GM23338 (cell line): ENCODE measurements at regions not wholly inside any gene's neighbourhood (a gene's known extent, or its start where the extent isn't known, plus 50 kb on each side); places are given as distances from the start of the nearest gene placed in this dataset.

Experiments
- ATAC-seq: fragments of 200-7000 bp; cut with Tn5 transposase; 3 replicates; pipeline ENCODE4 v1.9.1; 2020
- DNase-seq: peaks from one replicate; pipeline ENCODE4 v3.0.0-alpha.2; 2015; ENCODE audit warnings: low spot score
- H2AFZ ChIP-seq: fragments of 200-600 bp; sonication (generic); 2 replicates; pipeline ENCODE4 v1.8.0; 2016; ENCODE audit warnings: antibody characterized with exemption, mild to moderate bottlenecking, moderate library complexity
- H3F3A ChIP-seq: fragments of 200-600 bp; sonication (generic); replicated peaks from 2 replicates; pipeline ENCODE4 v1.8.0; 2017; ENCODE audit warnings: antibody characterized with exemption, mixed run types, low read depth
- H3K27ac ChIP-seq: fragments of 200-600 bp; sonication (generic); 2 replicates; pipeline ENCODE4 v1.6.1; 2016; ENCODE audit warnings: low read depth
- H3K27me3 ChIP-seq: fragments of 200-600 bp; sonication (generic); 2 replicates; pipeline ENCODE4 v1.8.0; 2016; ENCODE audit warnings: mild to moderate bottlenecking, mixed run types, moderate library complexity; ENCODE audit not compliant: insufficient read depth
- H3K36me3 ChIP-seq: fragments of 200-600 bp; sonication (generic); 2 replicates; pipeline ENCODE4 v1.8.0; 2016; ENCODE audit warnings: mild to moderate bottlenecking; ENCODE audit not compliant: insufficient read depth
- H3K4me1 ChIP-seq: fragments of 200-600 bp; sonication (generic); 2 replicates; pipeline ENCODE4 v1.8.0; 2016; ENCODE audit warnings: mild to moderate bottlenecking, moderate library complexity; ENCODE audit not compliant: insufficient read depth
- H3K4me2 ChIP-seq: fragments of 200-600 bp; sonication (generic); 2 replicates; pipeline ENCODE4 v1.7.1; 2017; ENCODE audit warnings: mixed run types
- H3K4me3 ChIP-seq: fragments of 200-600 bp; sonication (generic); 2 replicates; pipeline ENCODE4 v1.6.1; 2016; ENCODE audit warnings: mixed run types
- H3K79me2 ChIP-seq: fragments of 200-600 bp; sonication (generic); replicated peaks from 2 replicates; pipeline ENCODE4 v1.8.0; 2017; ENCODE audit warnings: mild to moderate bottlenecking; ENCODE audit not compliant: insufficient read depth
- H3K9me2 ChIP-seq: fragments of 200-600 bp; sonication (generic); 2 replicates; pipeline ENCODE4 v1.8.0; 2017; ENCODE audit not compliant: insufficient read depth
- H4K20me1 ChIP-seq: fragments of 200-600 bp; sonication (generic); replicated peaks from 2 replicates; pipeline ENCODE4 v1.8.0; 2017; ENCODE audit warnings: mild to moderate bottlenecking; ENCODE audit not compliant: insufficient read depth
- H3K27ac Mint-ChIP-seq: 2 replicates; pipeline ENCODE4 v1.8.0; 2020; ENCODE audit warnings: inconsistent platforms, mild to moderate bottlenecking, moderate library complexity, mixed read lengths
- H3K27me3 Mint-ChIP-seq: 3 replicates; pipeline ENCODE4 v1.8.0; 2022; ENCODE audit warnings: low read depth, mild to moderate bottlenecking, moderate library complexity, mixed read lengths, inconsistent platforms; ENCODE audit not compliant: insufficient read depth, poor library complexity
- H3K36me3 Mint-ChIP-seq: 3 replicates; pipeline ENCODE4 v1.8.0; 2021; ENCODE audit warnings: low read depth, mild to moderate bottlenecking, inconsistent platforms, moderate library complexity, mixed read lengths
- H3K4me1 Mint-ChIP-seq: 3 replicates; pipeline ENCODE4 v1.8.0; 2020; ENCODE audit warnings: mild to moderate bottlenecking, inconsistent platforms, mixed read lengths
- H3K4me3 Mint-ChIP-seq: 3 replicates; pipeline ENCODE4 v1.8.0; 2021; ENCODE audit warnings: moderate library complexity, mild to moderate bottlenecking, inconsistent platforms, mixed read lengths
- H3K9me3 Mint-ChIP-seq: 3 replicates; pipeline ENCODE4 v1.8.0; 2020; ENCODE audit warnings: moderate library complexity, mild to moderate bottlenecking, inconsistent platforms, mixed read lengths
- CREB1 ChIP-seq: fragments of 250-450 bp; sonication (Bioruptor Pico); IDR thresholded peaks from 2 replicates; pipeline ENCODE4 v1.5.0; 2020; ENCODE audit warnings: low read depth, mild to moderate bottlenecking, moderate library complexity
- EZH2 ChIP-seq: fragments of 200-600 bp; sonication (generic); IDR thresholded peaks from one replicate; pipeline ENCODE4 v1.8.0; 2017; ENCODE audit warnings: antibody characterized with exemption, mild to moderate bottlenecking, low read depth; ENCODE audit not compliant: unreplicated experiment
- EZH2phosphoT487 ChIP-seq: fragments of 200-600 bp; sonication (generic); IDR thresholded peaks from one replicate; pipeline ENCODE4 v1.8.1; 2018; ENCODE audit warnings: antibody characterized with exemption; ENCODE audit not compliant: unreplicated experiment
- JUNB ChIP-seq: IDR thresholded peaks from one replicate; pipeline ENCODE4 v1.6.1; 2016; ENCODE audit warnings: antibody characterized with exemption; ENCODE audit not compliant: unreplicated experiment
- NANOG ChIP-seq: IDR thresholded peaks from 2 replicates; pipeline ENCODE4 v1.6.1; 2016; ENCODE audit warnings: antibody characterized with exemption, borderline replicate concordance
- POLR2AphosphoS5 ChIP-seq: IDR thresholded peaks from 2 replicates; pipeline ENCODE4 v1.6.1; 2016; ENCODE audit warnings: antibody characterized with exemption, low read depth
- STAT1 ChIP-seq: IDR thresholded peaks from one replicate; pipeline ENCODE4 v1.6.1; 2016; ENCODE audit warnings: antibody characterized with exemption; ENCODE audit not compliant: unreplicated experiment
- ZNF114 ChIP-seq: fragments of 250-450 bp; sonication (Bioruptor Pico); IDR thresholded peaks from 2 replicates; pipeline ENCODE4 v1.5.0; 2020; ENCODE audit warnings: mild to moderate bottlenecking, moderate library complexity
- ZNF331 ChIP-seq: fragments of 250-450 bp; sonication (Bioruptor Pico); IDR thresholded peaks from 2 replicates; pipeline ENCODE4 v1.5.0; 2020; ENCODE audit warnings: low read depth, mild to moderate bottlenecking, moderate library complexity
- ZNF462 ChIP-seq: fragments of 250-450 bp; sonication (Bioruptor Pico); IDR thresholded peaks from 2 replicates; pipeline ENCODE4 v1.5.0; 2020; ENCODE audit warnings: mild to moderate bottlenecking, moderate library complexity
- TF ChIP-seq, protein P1 (sequence below): IDR thresholded peaks from 2 replicates; pipeline ENCODE4 v1.6.1; 2016; ENCODE audit warnings: antibody characterized with exemption
- TF ChIP-seq, protein P2 (sequence below): IDR thresholded peaks from one replicate; pipeline ENCODE4 v1.6.1; 2018; ENCODE audit warnings: antibody characterized with exemption; ENCODE audit not compliant: unreplicated experiment
- TF ChIP-seq, protein P3 (sequence below), 2 experiments: fragments of 200-600 bp in 1 of 2; sonication (generic) in 1 of 2; conservative IDR thresholded peaks; 2 replicates each; pipeline versions ENCODE4 v1.5.1 to v1.6.1; 2016 to 2017; ENCODE audit warnings: antibody characterized with exemption in 2 of 2, low read depth in 2 of 2, mild to moderate bottlenecking in 2 of 2, moderate library complexity in 1 of 2

DNA sequence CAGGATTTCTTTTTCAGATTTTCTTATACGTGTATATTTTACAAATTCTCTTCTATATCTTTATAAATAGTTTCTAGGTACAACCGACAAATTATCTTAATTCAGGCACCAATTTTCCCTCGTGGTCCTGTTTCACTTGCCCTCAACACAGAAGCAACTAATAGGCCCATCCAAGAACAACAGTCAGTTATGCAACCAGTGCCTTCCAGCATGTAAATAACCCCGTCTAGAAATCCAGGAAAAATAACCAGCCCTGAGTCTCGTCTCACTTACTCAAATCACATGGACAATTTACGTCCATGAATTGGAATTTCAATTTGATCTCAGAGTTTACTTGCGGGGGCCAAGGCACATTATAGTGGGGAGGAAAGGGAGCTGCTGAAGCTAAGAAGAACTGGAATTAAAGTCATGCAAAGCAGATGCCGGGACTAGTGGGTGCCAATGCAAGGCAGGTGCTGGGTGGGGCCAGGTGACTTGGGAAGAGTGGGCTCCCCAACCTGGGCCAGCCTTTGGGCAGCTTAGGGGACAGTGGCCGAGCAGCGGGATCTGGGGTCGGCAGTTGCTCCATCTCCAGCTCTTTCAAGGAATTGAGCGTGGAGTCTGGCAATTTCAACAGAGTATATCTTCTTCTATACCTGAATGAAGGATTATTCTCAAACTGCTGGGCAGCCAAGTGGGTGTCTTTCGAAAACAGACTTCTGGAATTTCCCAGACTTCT lies 121.7 kb downstream of the EDN3 start:
- no peak overlapping the region for H3K4me3 Mint-ChIP-seq

More for the DNA sequence above, 121.7 kb downstream of the EDN3 start:
- Histone ChIP-seq H3K27me3 (no peaks in the 10 kb centered on the region), H3K9me2 (no peaks in the 10 kb centered on the region), H3K36me3 (no peaks in the 10 kb centered on the region), H3K27ac (no peak overlapping the region), H3K4me2 (no peak overlapping the region), H3F3A (no peaks in the 10 kb centered on the region), H3K4me3 (no peak overlapping the region), H3K79me2 (no peaks in the 10 kb centered on the region), H4K20me1 (no peaks in the 10 kb centered on the region), H2AFZ (no peak overlapping the region), H3K4me1 (no peaks in the 10 kb centered on the region)
- Mint-ChIP-seq H3K9me3 (no peaks in the 10 kb centered on the region), H3K4me1 (no peaks in the 10 kb centered on the region), H3K27me3 (peaks cover 7% of the 10 kb centered on the region), H3K27ac (no peak overlapping the region), H3K36me3 (no peaks in the 10 kb centered on the region)
- ATAC-seq (no peak), DNase-seq (no peak)
- TF ChIP-seq POLR2AphosphoS5 (no peak), EZH2phosphoT487 (no peak), NANOG (no peak), ZNF114 (CRISPR knock-in tag) (no peak), EZH2 (no peak), JUNB (no peak), ZNF331 (CRISPR knock-in tag) (no peak), CREB1 (CRISPR knock-in tag) (no peak), ZNF462 (CRISPR knock-in tag) (no peak), STAT1 (no peak)
- TF ChIP-seq, protein P1, sequence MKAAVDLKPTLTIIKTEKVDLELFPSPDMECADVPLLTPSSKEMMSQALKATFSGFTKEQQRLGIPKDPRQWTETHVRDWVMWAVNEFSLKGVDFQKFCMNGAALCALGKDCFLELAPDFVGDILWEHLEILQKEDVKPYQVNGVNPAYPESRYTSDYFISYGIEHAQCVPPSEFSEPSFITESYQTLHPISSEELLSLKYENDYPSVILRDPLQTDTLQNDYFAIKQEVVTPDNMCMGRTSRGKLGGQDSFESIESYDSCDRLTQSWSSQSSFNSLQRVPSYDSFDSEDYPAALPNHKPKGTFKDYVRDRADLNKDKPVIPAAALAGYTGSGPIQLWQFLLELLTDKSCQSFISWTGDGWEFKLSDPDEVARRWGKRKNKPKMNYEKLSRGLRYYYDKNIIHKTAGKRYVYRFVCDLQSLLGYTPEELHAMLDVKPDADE, result no peak
- TF ChIP-seq, protein P2, sequence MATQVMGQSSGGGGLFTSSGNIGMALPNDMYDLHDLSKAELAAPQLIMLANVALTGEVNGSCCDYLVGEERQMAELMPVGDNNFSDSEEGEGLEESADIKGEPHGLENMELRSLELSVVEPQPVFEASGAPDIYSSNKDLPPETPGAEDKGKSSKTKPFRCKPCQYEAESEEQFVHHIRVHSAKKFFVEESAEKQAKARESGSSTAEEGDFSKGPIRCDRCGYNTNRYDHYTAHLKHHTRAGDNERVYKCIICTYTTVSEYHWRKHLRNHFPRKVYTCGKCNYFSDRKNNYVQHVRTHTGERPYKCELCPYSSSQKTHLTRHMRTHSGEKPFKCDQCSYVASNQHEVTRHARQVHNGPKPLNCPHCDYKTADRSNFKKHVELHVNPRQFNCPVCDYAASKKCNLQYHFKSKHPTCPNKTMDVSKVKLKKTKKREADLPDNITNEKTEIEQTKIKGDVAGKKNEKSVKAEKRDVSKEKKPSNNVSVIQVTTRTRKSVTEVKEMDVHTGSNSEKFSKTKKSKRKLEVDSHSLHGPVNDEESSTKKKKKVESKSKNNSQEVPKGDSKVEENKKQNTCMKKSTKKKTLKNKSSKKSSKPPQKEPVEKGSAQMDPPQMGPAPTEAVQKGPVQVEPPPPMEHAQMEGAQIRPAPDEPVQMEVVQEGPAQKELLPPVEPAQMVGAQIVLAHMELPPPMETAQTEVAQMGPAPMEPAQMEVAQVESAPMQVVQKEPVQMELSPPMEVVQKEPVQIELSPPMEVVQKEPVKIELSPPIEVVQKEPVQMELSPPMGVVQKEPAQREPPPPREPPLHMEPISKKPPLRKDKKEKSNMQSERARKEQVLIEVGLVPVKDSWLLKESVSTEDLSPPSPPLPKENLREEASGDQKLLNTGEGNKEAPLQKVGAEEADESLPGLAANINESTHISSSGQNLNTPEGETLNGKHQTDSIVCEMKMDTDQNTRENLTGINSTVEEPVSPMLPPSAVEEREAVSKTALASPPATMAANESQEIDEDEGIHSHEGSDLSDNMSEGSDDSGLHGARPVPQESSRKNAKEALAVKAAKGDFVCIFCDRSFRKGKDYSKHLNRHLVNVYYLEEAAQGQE, result no peak
- TF ChIP-seq, protein P3, sequence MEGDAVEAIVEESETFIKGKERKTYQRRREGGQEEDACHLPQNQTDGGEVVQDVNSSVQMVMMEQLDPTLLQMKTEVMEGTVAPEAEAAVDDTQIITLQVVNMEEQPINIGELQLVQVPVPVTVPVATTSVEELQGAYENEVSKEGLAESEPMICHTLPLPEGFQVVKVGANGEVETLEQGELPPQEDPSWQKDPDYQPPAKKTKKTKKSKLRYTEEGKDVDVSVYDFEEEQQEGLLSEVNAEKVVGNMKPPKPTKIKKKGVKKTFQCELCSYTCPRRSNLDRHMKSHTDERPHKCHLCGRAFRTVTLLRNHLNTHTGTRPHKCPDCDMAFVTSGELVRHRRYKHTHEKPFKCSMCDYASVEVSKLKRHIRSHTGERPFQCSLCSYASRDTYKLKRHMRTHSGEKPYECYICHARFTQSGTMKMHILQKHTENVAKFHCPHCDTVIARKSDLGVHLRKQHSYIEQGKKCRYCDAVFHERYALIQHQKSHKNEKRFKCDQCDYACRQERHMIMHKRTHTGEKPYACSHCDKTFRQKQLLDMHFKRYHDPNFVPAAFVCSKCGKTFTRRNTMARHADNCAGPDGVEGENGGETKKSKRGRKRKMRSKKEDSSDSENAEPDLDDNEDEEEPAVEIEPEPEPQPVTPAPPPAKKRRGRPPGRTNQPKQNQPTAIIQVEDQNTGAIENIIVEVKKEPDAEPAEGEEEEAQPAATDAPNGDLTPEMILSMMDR (conservative IDR thresholded peaks at IDR 0.05; ENCODE audit: low read depth in 2 of 2), result no peak
